ENCODE measurements at regions not wholly inside any gene's neighbourhood (a gene's known extent, or its start where the extent isn't known, plus 50 kb on each side); places are given as distances from the start of the nearest gene placed in this dataset.
A peak's percentile ranks its signal among the peaks of the same experiment; 100 is the strongest.
"Not testable (repeated sequence)": the region's sequence is repeated elsewhere in the genome, so short reads cannot be mapped to it uniquely, and the experiment has no call there.

GRCh38 chr3:29022976-29023375 lies 257.9 kb upstream of the RBMS3 start:
- TF ChIP-seq CTCF (IDR thresholded peaks at IDR 0.05; ENCODE audit: low read depth, low read length), result no peak
- DNase-seq (ENCODE audit: extremely low read depth, low read depth), result no peak

- no peak for TF ChIP-seq CTCF (IDR thresholded peaks at IDR 0.05; ENCODE audit: low read depth, low read length)
- DNase-seq (ENCODE audit: extremely low read depth, low read depth), result no peak
These were observed 254.6 kb upstream of the RBMS3 start for GRCh38 chr3:29026286-29026685.

- no peak for TF ChIP-seq CTCF (IDR thresholded peaks at IDR 0.05; ENCODE audit: low read depth, low read length)
- no peak for DNase-seq (ENCODE audit: extremely low read depth, low read depth)
These were observed 253.9 kb upstream of the RBMS3 start for GRCh38 chr3:29026959-29027358.

GRCh38 chr3:29031175-29031574 lies 249.7 kb upstream of the RBMS3 start:
- not testable (repeated sequence) for DNase-seq (ENCODE audit: extremely low read depth, low read depth)

GRCh38 chr3:29033511-29033910 lies 247.4 kb upstream of the RBMS3 start:
- TF ChIP-seq CTCF (IDR thresholded peaks at IDR 0.05; ENCODE audit: low read depth, low read length), result no peak
- no peak for DNase-seq (ENCODE audit: extremely low read depth, low read depth)

GRCh38 chr3:29050155-29050554 lies 230.7 kb upstream of the RBMS3 start:
- no peak for DNase-seq (ENCODE audit: extremely low read depth, low read depth)
- TF ChIP-seq CTCF (IDR thresholded peaks at IDR 0.05; ENCODE audit: low read depth, low read length), result no peak

GRCh38 chr3:29057326-29057725 lies 223.5 kb upstream of the RBMS3 start:
- TF ChIP-seq CTCF (IDR thresholded peaks at IDR 0.05; ENCODE audit: low read depth, low read length), result no peak
- DNase-seq (ENCODE audit: extremely low read depth, low read depth), result peak; percentile 32

- DNase-seq (ENCODE audit: extremely low read depth, low read depth), result peak; percentile 42
- TF ChIP-seq CTCF (IDR thresholded peaks at IDR 0.05; ENCODE audit: low read depth, low read length), result no peak
These were observed 216.8 kb upstream of the RBMS3 start for GRCh38 chr3:29064085-29064484.

All from AG09319 (cell line).